NCI-H2227 treated with DMSO at 0.1 percent for 48 hours (cell line): ENCODE measurements at regions not wholly inside any gene's neighbourhood (a gene's known extent, or its start where the extent isn't known, plus 50 kb on each side); places are given as distances from the start of the nearest gene placed in this dataset.
"Not testable (repeated sequence)": the region's sequence is repeated elsewhere in the genome, so short reads cannot be mapped to it uniquely, and the experiment has no call there.

ENCODE experiments used
- DNase-seq: peaks from one replicate; lab custom pipeline; 2025; lab: John Stamatoyannopoulos, UW

GRCh38 chr4:138398322-138398721 is 156.2 kb upstream of the SLC7A11 start:
- no peak for DNase-seq

- no peak for DNase-seq
These were observed 151.9 kb upstream of the SLC7A11 start for GRCh38 chr4:138393886-138394610.

DNA sequence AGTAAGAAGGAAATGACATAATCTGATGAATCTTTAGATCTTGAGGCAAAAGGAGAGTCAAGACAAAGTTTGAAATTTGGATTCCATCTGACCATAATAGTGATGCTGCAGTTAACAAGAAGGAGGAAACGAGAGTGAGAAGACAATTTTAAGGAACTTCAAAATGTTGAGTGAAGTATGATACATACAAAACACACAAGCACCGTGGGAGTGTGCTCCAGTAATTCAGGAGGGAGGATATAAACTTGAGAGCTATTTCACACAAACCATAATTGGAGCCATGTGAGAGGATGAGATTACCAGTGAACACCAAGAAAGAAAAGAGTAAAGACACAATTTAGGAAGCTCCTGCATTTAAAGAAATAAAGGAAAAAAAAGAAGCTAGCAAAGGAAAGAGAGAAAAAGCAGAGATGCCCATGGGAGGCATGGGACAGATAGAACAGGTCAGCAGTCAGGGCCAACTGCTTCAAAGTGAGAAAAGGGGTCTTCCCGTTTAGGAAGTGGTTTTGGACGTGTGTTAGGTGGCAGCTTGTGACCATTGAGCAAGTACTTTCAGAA is 150.7 kb upstream of the SLC7A11 start:
- no peak for DNase-seq

DNA sequence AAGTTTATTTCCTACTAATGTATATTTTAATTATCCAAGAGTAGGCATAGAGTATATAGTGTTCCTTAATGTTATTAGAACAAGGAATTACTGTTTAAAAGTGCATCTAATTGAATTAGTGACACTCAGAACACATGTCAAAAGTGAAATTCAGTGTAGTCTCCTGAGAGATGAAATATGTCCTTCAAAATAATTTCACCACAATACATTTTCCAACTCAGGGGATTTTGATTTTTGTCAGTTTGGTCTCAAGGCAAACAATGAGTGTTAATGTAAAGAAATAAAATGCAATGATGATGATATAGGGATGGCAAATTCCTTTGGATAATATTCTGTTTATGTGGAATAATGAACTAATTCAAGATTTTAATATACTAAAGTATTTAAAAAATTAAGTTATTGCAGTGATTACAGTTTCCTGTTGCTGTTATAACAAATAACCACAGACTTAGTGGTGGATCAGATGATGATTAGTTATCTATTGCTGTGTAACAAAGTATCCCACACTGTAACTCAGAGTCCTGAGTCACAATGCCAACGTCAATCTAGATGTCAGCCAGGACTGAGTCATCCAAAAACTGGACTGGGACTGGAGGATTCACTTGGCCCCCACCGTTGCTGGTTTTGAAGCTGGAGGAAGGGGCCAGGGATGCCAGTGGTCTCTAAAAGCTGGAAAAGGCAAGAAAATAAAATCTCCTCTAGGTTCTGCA is 148.0 kb upstream of the SLC7A11 start:
- DNase-seq = no peak

DNA sequence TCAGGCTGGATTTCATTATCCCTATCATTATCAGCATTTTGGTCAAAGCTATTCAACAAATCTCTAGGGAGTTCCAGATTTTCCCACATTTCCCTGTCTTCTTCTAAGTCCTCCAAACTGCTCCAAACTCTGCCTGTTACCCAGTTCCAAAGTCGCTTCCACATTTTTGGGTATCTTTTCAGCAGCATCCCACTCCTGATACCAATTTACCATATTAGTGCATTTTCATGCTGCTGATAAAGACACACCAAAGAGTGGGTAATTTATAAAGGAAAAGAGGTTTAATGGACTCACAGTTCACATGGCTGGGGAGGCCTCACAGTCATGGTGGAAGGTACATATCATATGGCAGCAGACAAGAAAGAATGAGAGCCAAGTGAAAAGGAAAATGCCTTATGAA is 132.8 kb upstream of the SLC7A11 start:
- no peak for DNase-seq

GRCh38 chr4:138367942-138368341 is 125.8 kb upstream of the SLC7A11 start:
- DNase-seq = no peak

- not testable (repeated sequence) for DNase-seq
These were observed 110.3 kb upstream of the SLC7A11 start for GRCh38 chr4:138352446-138352845.

DNA sequence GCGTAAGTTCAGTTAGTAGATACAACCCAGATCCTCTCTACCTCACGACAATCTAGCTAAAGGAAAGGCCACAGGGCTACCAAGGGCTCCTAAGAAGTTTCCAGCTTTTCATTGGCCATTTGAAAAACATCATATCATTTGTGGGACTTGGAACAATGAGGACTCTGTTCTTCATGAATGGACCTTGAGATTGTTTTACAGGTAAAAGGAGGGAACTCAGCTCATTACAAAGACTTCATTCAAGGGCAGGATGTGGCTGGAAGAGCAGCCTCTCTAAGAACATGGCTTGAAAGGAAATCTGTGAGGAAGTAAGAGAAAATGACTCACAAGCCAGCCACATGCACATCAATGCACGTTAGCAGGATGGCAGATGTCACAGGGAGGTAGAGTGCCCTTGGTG is 105.9 kb upstream of the SLC7A11 start:
- DNase-seq = no peak

DNA sequence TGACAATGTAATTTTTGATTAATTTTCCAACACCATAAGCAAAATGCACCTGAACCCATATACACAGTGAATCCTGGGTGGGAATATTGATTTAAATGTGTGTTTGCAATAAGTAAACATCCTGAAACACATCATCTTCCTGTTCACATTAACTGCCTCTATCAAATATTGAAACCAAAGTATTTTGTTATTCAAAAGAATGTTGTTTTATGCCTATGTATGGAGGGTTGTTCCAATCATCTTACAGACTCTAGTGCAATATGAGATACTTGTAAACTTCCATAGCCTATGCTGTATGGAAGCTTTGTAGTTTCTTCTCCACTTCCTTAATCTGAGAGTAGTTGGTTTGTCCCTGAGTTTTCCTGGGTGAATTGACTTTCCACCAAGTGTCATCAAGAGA is 105.4 kb upstream of the SLC7A11 start:
- no peak for DNase-seq

DNA sequence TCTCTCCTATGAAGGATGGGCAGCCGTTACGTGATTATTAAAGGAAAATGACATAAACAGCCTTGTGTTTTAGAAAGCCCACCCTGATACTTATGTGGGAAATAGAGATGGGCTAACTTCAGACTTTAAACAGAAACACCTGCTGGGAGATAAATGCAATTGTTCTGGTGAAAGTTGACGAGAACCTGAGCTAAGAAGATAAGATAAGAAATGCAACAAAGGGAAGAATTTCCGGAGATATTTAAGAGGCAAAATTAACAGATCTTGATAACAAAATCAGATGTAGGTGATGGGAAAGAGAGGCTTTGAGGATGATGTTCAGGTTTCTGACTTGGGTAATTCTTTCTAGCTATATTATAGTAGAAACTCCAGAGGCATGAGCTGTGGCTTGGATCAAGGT is 102.7 kb upstream of the SLC7A11 start:
- DNase-seq = no peak

- no peak for DNase-seq
These were observed 101.9 kb upstream of the SLC7A11 start for GRCh38 chr4:138344054-138344453.

GRCh38 chr4:138341739-138342415 is 99.7 kb upstream of the SLC7A11 start:
- DNase-seq = no peak

DNA sequence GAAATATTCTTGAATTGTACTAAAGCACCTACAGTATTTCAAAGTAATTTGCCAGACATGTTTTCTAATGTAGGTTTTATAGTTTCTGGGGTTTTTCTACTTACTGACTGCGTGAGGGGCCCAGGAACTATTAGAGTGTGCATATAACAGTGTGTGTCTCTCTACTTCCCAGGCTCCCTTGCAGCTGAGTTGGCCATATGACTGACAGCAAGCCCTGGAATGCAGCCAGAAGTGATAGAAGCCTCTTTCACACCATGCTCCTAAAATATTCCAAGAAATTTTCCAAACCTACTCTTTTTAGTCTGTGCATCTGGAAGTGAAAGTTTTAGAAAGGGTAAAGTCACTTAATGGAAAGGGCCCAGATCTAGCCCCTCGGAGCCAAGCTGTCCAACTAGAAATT is 96.7 kb upstream of the SLC7A11 start:
- no peak for DNase-seq

GRCh38 chr4:138338222-138338621 is 96.1 kb upstream of the SLC7A11 start:
- not testable (repeated sequence) for DNase-seq

- no peak for DNase-seq
These were observed 92.3 kb upstream of the SLC7A11 start for GRCh38 chr4:138334346-138335016.

- not testable (repeated sequence) for DNase-seq
These were observed 90.3 kb upstream of the SLC7A11 start for GRCh38 chr4:138332415-138332814.

- DNase-seq = no peak
These were observed 88.4 kb upstream of the SLC7A11 start for GRCh38 chr4:138330531-138330930.

DNA sequence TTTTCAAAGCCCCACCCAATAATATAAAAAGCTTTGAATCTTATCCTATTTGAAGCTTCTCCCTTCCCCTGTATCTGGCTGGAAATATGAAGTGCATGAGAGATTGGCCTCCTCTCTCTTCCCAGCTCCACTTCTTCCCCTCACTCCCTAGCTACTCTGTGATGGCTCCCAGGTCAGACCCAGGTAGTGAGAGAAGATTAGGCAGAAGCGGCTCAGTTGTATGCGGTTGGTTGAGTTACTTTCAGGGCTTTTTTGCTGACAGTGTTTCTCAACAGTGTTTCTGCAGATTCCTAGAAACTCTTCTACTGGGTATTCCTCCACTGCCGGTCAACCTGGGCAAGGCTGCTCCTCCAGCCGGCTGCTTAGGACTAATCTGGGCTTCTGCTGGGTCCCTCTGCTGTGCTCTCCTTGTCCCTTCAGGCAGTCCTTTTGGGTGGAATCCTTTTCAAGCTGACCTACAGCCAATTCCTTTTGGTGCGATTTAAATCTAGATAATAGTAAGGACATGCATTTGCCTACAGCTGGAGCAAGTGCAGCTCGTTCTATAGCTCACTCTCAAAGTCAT is 87.4 kb upstream of the SLC7A11 start:
- DNase-seq = no peak

DNA sequence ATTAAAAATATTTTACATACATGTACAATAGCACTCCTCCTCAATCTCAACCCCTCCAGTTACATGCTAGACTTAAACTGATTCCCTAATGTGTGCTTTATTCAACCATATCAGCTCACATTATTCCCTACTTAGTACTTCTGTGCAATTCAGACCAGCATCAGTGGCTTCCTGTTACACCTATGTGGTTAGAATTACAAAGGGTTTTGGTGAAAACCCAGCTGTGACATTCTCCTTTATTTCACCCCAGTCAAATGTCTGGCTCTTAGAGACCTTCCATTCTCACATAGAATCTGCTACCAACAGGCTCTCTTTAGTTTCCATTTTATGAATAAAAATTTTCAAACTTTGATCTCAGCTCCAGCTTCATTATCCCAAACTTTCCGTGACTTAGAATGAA is 85.2 kb upstream of the SLC7A11 start:
- no peak for DNase-seq

GRCh38 chr4:138320831-138321230 is 78.7 kb upstream of the SLC7A11 start:
- no peak for DNase-seq

DNA sequence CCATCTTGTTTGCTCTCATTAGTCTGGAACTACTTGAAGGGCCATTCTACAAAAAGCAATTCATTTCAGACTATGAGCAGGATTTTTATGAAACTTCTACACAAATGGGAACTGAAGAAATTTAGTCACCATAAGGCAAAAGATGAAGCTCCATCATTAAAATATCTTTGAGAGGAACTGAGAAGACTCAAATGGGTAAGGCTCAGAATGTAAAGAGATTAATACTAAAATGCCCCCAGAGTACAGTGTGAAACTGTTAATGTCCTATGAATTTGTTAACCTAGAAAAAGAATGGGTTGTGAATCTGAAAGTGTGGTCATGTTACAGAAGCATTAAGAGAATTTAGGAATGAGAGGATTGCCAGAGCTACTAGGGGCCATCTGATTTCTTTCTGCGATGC is 77.9 kb upstream of the SLC7A11 start:
- DNase-seq = no peak

GRCh38 chr4:138317175-138317748 is 75.1 kb upstream of the SLC7A11 start:
- DNase-seq = no peak
